Hematopoietic multipotent progenitor cell treated with erythropoietin and hydrocortisone succinate and interleukin-3 and kit ligand, for 4 days (in vitro differentiated cells): ENCODE measurements at regions not wholly inside any gene's neighbourhood (a gene's known extent, or its start where the extent isn't known, plus 50 kb on each side); places are given as distances from the start of the nearest gene placed in this dataset.
A peak's percentile ranks its signal among the peaks of the same experiment; 100 is the strongest.
"Not testable (repeated sequence)": the region's sequence is repeated elsewhere in the genome, so short reads cannot be mapped to it uniquely, and the experiment has no call there.

Experiments used
- DNase-seq: peaks from one replicate; pipeline ENCODE4 v3.0.0-alpha.2; 2015

DNA sequence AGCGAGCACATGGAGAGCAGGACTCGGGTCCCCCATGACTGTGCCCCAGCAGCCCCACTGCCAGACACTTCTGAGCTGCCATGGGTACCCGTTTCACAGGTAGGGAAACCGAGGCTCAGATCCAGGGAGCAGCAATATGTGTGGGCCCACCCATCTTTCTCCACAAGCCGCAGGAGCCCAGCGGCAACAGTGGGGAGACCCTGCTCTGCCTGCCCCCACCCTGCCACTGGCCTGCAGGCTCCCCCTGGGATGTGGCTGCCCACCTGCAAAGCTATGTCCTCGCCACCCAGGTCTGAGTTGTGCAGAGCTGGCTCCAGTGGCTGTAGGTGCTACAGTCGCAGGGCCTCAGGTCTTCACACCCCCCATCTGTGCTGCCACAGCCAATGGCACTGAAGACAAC lies 50.6 kb upstream of the C1QTNF9B start:
- no peak for DNase-seq

DNA sequence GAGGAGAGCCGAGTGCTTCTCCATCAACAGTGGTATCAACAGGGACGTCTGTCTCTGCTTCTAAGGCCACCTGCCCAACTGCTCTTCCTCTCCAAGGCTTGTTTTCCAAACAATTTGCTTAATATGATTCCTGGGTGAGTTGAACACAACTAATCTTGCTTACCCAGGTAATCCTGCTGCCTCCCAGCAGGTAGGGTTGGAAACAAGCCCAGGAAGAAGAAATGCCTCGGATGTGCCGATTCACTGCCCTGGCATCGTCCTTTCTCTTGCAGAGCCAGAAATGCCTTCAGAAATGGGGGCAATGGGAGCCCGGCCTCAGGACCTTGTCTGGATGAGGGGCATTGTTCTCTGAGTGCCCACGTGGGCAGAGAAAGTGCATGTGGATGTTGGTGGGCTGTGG lies 51.9 kb upstream of the C1QTNF9B start:
- no peak for DNase-seq

DNA sequence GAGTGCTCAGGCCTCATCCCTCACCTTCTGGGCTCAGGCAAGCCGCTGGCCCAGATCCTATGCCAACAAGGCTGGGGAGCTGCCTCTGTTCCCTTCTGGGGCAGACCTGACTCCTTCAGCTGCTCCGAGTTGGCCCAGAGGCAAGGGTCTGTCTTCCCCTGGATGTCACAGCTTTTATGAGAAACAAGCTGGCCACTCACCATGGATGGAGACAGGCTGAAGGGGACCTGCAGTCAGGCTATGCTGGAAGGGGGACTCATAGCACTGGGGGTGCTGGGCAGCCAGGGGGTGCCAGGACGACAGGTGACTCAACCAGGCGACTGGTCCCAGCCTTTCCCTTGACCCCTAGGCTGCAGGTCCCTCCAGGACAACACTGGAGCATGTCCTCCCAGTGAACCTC lies 52.4 kb upstream of the C1QTNF9B start:
- no peak for DNase-seq

DNA sequence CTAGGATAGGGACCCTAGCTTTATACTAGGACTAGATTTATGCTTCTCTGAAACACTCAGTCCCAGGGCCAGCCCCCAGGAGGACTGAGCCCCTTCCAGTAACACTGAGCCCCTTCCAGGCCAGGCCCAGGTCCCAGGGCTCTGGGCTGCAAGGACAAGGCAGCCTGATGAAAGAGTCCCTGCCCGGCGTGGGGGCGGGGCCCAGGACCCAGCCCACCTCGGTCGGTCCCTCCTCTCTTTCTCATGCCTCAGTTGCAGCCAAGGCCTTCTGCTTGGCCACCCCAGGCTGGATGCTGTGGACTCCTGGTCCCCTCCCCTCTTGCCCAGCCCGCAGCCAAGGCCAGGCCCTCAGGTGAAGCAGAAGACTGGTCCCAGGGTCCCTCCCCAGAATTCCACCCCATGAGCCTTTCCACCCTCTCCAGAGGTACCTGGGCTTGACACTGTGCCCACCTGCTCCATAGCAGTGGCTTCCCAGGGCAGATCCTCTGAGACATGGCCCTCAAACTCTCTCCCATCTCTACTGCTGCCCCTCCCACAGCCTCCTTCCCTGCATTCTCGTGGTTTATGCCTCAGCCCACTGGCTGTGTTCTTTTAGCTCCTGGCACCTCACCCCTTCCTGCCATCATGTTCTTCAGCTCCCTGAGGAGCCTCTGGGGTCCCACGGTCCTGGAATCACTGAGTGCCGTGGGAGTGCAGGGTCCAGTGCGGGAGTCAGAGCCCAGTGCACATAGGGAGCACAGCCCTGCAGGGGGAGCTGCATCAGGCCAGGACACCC lies 53.6 kb upstream of the C1QTNF9B start:
- DNase-seq: no peak

DNA sequence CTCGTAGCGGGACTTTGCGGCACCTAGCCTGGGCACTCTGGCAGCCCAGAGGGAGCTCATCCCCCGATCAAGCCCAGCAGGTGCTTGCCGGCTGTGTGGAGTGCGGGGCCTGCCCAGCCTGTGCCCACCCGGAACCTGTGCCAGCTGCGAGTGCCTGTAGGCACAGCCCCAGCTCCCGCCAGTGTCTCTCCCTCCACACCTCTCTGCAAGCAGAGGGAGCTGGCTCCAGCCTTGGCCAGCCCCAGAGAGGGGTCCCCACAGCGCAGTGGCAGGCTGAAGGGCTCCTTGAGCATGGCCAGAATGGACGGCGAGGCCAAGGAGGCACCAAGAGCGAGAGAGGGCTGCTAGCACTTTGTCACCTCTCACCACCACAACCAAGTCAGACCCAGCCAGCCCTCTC lies 55.5 kb upstream of the C1QTNF9B start:
- DNase-seq: no peak

DNA sequence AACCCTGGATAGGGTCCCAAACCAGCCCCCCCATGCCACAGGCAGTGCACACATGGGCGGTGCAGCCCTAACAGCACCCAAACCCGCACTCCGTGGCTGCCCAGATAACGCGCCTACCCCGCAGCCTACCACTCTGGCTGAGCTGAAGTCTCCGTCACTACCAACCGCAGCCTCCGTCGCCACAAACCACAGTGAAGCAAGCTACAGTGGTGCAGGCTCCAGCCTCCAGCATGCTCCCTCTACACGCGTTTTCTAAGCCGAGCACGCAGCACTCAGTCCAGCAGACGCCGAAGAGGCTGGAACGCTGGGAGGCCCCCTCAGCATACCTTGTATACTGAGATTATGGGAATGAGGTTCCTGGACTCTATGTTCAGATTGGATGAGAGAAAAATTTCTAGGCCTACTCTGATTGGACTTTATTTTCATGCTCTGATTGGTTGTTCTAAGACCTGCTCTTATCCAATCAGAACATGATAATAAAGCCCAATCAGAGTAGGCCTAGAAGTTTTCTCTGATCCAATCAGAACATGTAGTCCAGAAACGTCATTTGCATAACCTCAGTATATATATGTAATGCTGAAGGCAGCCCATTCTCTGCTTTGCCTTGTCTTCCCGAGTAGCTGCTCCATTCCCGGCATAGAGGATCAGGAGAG lies 56.7 kb upstream of the C1QTNF9B start:
- DNase-seq: no peak

DNA sequence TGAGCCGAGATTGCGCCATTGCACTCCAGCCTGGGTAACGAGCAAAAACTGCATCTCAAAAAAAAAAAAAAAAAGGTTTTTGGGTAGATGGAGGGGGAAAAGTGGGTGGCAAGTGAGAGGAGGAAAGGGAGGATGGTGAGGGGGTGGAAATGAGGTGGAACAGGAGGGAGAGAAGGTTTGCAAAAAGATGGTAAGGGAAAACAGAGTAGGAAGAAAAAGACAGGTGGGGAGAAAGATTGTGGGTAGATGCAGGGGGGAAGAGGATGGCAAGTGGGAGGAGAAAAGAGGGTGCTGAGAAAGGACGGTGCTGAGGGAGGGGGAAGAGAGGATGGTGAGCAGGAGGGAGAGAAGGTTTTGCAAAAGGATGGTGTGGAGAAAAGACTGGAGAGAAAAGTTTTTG lies 57.8 kb upstream of the C1QTNF9B start:
- no peak for DNase-seq

DNA sequence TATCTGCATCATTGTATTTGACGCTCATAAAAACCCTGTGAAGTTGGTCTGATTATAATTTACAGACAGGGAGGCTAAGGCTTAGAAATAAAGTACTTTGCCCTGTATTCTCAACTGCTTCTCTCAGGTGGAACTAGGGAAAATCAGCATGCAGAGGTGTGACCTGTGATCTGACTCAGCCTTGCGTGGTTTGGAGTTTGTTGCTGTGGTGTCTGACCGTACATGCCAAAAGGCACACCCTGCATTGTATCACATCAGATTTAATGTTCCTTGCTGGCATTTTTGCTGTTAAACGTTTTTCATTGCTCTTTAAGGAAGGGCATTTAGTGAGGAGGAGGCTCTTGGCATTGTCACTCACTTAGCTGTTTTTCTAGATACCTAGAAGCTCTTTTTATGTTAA lies 58.8 kb upstream of the C1QTNF9B start:
- DNase-seq: no peak

DNA sequence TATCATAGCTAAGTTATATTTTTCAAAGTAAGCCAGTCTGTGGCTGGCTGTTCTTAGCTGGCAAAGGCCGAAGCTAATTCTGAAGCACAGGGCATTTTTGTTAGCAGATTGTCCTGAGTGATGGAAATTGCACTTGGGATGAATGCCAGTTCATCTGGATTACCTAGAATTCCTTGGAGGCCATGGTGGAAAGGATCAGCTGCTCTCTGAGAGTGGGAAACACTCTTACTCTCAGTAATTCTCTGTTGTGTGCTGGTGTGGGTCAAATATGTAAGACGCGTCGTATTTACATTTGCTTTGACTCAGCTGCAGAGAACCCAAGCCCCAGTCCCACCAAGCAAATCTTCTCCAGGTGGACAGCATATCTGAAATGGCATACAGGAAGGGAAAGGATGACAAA lies 60.7 kb upstream of the C1QTNF9B start:
- DNase-seq: no peak

DNA sequence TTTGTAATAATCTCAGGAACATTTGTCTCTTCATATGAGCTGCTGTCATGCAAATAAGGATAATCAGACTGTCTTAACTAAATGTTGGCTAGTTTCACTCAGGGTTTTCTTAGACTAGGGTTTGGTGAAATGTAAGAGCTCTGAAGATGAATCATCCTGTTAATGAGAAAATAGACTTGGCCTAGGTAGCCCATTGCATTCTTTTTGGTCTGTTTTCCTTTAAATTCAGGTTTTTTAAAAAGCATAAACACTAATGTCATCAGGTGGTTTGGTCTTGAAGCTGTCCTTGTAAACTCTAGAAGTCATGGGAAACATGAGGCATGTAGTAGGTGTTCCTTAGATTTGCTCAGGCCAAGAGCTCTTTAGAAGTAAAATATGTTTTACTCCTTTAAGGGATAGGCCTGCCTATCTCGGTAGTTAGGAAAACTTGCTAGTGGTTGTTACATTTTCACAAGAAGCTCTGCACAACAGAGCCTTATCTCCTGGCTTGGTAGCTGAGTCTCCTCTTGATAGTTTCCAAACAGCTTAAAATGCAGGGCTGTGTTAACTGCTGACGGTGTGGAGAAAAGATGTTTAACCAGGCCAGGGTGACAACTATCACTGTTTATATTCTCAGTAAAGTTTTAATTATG lies 62.0 kb upstream of the C1QTNF9B start:
- DNase-seq: no peak

DNA sequence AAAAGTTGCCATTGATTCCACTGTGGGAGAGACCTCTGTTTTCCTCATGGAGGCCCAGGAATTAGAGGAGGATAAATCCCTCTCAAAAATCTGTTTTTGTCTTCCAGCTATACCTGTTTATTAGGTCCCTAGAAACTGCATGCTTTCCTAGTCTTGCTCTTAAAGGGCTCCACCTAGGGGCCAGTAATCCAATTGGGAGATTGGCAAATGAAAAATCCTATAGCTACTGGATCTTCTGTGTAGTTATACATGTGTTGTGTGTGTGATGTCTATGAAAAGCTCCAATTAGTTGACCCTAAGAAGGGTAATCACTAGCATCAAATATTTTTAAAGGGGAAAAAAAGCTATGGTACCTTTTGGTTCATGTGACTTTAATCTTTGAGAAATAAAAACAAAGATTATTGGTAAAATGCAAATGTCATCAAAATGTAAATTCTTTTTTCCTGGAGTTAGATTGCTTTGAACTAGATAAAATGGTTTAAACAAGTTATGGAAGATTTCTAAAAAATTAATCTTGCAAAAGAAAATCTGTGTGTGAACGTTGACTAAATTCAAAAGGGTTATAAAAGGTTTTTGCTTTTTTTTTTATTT lies 63.4 kb upstream of the C1QTNF9B start:
- peak; percentile 67 for DNase-seq

DNA sequence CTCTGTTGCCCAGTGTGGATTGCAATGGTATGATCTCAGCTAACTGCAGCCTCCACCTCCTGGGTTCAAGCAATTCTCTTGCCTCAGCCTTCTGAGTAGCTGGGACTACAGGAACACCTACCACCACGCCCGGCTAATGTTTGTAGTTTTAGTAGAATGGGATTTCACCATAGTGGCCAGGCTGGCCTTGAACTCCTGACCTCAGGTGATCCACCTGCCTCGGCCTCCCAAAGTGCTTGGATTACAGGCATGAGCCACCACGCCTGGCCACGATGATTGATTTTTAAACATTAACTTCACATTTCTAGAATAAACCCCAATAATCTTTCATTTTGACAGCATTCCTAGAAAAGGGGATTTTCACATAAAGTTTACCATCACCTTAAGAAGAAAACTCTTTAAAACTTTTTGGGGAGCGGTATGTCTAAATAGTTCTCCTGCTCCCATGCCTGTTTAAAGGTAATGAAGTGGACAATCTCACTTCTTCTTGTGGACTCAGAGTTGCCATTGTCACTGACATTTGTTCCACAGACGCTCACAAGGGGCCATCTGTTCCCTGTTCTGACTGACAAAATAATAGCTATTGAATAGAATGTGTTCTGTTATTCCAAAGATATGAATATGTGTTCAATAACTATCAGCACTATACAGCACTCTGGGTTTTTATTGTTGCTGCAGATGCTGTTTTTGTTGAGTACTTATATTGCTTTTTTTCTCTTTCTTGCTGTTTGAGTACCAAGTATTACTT lies 66.1 kb upstream of the C1QTNF9B start:
- DNase-seq: no peak

DNA sequence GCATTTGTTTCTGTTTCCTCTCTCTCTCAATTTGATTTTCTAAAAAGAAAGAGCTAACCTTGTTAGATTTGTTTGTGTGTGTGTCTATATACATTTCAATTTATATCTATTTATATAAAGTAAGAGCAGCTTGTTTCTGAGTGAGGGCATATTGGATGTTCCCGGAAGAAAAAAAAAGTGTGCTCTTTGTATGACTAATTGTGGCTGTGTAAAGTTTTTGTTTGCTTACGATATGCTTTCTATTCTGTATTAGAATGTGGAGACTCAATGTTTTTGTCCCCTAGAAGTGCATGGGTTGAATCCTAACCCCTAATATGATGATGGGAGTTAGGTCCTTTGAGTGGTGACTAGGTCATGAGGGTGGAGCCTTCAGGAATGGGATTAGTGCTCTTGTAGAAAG lies 66.6 kb upstream of the C1QTNF9B start:
- no peak for DNase-seq

DNA sequence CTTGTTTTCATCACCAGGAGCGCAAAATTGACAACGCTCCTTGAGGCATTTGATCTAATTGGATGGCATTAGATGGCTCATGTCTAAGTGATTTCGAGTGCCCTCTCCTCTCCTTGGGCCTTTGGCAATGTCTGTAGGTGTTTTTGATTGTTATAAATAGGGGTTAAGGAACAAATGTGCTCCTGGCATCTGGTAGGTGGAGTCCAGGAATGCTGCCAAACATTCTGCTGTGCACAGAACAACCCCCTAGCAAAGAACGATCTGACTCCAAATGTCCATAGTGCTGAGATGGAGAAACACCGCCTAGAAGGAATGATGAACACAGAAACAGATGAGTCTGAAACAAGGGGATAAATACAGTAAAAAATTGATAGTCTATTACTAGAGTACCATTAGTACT lies 68.0 kb upstream of the C1QTNF9B start:
- DNase-seq: no peak

DNA sequence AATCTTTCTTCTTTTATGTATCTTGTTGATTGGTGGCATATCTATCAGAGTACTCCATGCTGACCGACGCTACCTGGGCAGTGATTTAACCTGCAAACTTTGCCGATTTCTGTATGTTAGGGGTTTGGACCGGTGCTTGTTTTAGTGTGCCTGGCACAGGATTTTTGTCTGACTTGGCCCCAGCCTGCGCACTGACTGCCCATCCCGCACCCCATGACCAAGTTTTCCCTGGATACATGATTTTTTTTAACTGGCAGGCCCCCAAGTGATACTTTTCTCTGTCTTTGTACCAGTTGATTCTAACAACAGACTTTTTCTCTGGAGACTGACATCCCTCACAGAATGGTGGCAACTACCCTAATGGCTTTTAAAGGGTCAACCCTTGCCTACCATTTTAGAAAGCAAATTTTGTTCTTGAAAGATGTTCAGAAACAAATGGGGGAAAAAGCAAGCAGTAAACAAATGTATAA lies 69.0 kb upstream of the C1QTNF9B start:
- DNase-seq: no peak

DNA sequence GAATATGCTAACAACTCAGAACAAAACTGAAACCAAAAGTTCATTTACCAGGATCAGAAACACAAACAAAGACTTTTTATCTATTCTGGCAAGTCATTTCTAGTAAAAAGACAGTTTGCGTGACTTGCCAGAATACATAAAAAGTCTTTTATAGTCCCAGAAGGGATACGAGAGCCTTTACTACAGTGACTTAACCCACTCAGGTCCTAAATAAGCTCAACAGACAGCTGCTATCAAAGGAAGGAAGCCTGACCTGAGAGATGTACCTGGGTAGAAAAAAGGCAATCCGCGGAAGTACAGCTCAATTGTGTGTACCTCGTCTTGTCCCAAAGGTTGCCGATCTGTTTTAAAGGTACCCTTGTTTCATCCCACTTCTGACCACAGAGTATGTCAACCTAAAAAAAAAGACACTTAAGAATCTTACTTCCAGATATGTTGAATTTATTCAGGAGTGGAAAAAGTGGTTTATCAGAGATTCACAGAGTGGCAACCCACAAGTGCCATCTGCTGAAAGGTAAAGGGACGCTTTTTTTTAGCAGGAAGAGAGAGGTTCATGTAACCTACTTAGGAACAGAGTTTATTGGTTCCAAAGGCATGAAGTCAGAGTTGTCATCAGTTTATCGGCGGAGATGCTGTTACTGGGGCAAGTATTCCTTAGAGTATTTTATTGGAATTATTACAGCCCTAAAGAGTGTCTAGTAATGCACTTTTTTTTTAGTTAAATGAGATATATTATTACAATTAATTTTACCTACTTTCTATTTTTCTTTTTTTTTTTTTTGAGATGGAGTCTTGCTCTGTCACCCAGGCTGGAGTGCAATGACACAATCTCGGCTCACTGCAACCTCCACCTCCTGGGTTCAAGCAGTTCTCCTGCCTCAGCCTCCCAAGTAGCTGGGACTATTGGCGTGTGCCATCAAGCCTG lies 69.7 kb upstream of the C1QTNF9B start:
- DNase-seq: peak; percentile 7

DNA sequence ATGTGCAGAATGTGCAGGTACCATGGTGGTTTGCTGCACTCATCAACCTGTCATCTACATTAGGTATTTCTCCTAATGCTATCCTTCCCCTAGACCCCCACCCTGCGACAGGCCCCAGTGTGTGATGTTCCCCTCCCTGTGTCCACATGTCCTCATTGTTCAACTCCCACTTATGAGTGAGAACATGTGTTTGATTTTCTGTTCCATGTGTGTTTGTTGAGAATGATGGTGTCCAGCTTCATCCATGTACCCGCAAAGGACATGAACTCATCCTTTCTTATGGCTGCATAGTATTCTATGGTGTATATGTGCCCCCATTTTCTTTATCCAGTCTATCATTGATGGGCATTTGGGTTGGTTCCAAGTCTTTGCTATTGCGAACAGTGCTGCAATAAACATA lies 70.5 kb upstream of the C1QTNF9B start:
- DNase-seq: not testable (repeated sequence)

DNA sequence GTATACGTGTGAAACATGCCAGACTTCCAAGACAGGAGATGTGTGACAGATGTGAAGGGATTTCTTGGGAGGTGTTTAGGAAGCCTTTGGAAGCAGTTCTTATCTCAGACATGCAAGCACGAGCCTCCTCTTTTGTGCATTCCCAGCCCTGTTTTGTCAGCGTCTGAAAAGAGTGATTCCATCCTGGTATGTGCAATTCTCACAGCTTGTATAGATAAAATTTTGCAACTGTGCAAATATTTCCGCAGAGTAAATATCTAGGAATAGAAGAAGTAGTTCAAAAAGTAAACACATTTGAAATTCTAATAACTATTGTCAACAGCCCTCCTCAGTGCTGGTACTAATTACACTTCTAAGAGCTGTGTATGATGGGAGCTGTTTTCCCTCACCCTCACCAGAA lies 72.3 kb upstream of the C1QTNF9B start:
- DNase-seq: no peak

DNA sequence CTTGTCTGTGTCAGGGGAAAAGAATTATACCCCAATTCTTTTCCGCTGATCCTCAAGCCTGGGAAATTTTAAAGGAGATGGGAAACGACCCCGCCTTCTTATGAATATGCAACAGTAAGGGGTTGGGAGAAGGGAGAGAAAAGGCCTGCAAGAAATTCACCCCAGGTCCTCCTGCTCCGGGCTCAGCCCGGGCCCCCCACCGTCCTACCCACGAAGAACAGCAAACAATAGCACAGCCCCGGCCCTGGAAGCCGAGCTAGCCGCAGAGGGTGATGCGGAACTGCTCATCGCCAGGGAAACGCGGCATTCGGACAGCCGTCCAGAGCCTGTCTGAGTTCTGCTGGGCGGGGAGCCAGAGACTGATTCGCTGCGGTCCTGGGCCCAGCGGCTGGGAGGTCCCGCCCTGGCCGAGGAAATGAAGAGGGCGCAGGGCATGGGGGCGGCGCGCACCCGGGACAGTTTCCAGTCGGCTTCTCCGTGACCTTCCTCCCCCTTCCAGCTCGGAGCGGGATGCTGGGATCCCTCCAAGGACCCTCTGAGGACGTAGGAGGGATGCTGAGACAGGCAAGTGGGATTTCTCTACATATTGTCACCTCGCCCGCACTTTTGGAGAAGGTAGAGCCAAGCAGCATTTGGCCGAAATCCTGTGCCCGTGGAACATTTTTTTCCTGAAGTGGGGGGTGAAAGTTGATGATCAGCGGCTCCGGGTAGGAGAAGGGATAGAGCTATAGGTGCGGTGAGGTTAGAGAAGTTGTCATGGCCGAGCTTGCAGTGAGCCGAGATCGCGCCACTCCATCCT lies 82.3 kb upstream of the C1QTNF9B start:
- DNase-seq: peak; percentile 82

DNA sequence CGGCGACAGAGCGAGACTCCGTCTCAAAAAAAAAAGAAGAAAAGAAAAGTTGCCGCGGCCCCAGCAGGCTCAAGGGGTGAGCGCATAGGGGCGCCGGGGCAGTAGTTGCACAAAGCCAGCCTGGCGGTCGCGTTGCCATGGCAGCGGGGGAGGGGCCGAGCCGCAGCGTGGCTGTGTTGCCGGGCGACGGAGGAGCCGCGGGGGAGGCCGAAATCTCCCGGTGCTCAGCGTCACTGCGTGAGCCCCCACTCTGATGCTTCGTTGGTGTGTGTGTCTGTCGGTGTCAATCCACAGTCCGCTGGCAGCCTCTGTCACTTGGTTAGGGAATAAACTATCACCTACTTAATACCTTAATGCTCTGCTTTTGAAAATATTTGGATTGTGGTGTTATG lies 82.9 kb upstream of the C1QTNF9B start:
- DNase-seq: peak; percentile 88

DNA sequence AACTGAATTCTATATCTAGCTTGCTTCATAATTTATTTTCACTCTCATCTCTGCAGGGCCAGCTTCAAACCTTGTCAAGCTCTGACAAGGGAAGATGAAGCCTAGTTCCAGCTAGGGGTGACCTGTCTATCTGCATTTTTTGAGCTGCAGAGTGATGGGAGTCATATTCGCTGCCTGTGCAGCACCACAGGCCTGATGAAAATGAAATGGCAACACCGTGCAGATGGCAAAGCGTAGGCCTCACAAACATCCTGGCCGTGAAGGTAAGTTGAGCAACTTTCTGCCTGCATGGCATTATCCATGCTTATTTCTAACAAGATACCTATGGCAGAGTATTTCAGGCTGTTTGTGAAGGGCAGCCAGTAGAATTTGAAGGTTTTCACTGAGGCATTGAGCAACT lies 86.4 kb upstream of the C1QTNF9B start:
- DNase-seq: no peak
